Dendritic cell treated with granulocyte-macrophage colony-stimulating factor and Interleukin-4, amounts not matched to agents 40 ng/mL and 50 ng/mL, for 4 days (primary cell): ENCODE measurements at regions not wholly inside any gene's neighbourhood (a gene's known extent, or its start where the extent isn't known, plus 50 kb on each side); places are given as distances from the start of the nearest gene placed in this dataset.
"Not testable (repeated sequence)": the region's sequence is repeated elsewhere in the genome, so short reads cannot be mapped to it uniquely, and the experiment has no call there.

Experiments
- H3K27ac Mint-ChIP-seq: one replicate; pipeline ENCODE4 v1.8.0; 2022; ENCODE audit warnings: mild to moderate bottlenecking, mixed read lengths
- H3K27me3 Mint-ChIP-seq: one replicate; pipeline ENCODE4 v1.8.0; 2022; ENCODE audit warnings: mild to moderate bottlenecking, mixed read lengths
- H3K36me3 Mint-ChIP-seq: one replicate; pipeline ENCODE4 v1.8.0; 2022; ENCODE audit warnings: low read depth, mixed read lengths
- H3K4me1 Mint-ChIP-seq: one replicate; pipeline ENCODE4 v1.8.0; 2022; ENCODE audit warnings: low read depth, mixed read lengths
- H3K4me3 Mint-ChIP-seq: one replicate; pipeline ENCODE4 v1.8.0; 2022; ENCODE audit warnings: mild to moderate bottlenecking, moderate library complexity, mixed read lengths
- H3K9me3 Mint-ChIP-seq: one replicate; pipeline ENCODE4 v1.8.0; 2022; ENCODE audit warnings: mixed read lengths
- intact Hi-C: fragments of 100-400 bp; cut with micrococcal nuclease; formaldehyde crosslinking; loops from one replicate; pipeline ENCODE4 v1.15.0; 2022

- Mint-ChIP-seq H3K36me3 (no peaks in the 10 kb centered on the region), H3K27ac (no peak overlapping the region), H3K4me1 (no peaks in the 10 kb centered on the region), H3K27me3 (no peaks in the 10 kb centered on the region), H3K9me3 (peaks cover 19% of the 10 kb centered on the region), H3K4me3 (no peak overlapping the region)
- intact Hi-C loops = no loop called here
Measured at GRCh38 chr5:119752921-119753886, 123.8 kb downstream of the FAM170A start.

GRCh38 chr5:119754825-119755224, 125.5 kb downstream of the FAM170A start:
- peaks cover 19% of the 10 kb centered on the region for H3K9me3 Mint-ChIP-seq
- H3K36me3 Mint-ChIP-seq, H3K4me3 Mint-ChIP-seq, intact Hi-C loops, H3K27ac Mint-ChIP-seq, H3K4me1 Mint-ChIP-seq, H3K27me3 Mint-ChIP-seq: not testable (repeated sequence)

GRCh38 chr5:119757276-119757675, 127.9 kb downstream of the FAM170A start:
- no peak overlapping the region for H3K4me3 Mint-ChIP-seq
- no peak overlapping the region for H3K27ac Mint-ChIP-seq
- H3K9me3 Mint-ChIP-seq = peaks cover 11% of the 10 kb centered on the region
- no peaks in the 10 kb centered on the region for H3K36me3 Mint-ChIP-seq
- H3K4me1 Mint-ChIP-seq = no peaks in the 10 kb centered on the region
- intact Hi-C loops = no loop called here
- peaks cover 4% of the 10 kb centered on the region for H3K27me3 Mint-ChIP-seq

- intact Hi-C loops, H3K4me1 Mint-ChIP-seq, H3K36me3 Mint-ChIP-seq, H3K27ac Mint-ChIP-seq, H3K27me3 Mint-ChIP-seq, H3K4me3 Mint-ChIP-seq: not testable (repeated sequence)
- peaks cover 12% of the 10 kb centered on the region for H3K9me3 Mint-ChIP-seq
Measured at GRCh38 chr5:119769695-119770693, 140.6 kb downstream of the FAM170A start.

GRCh38 chr5:119780145-119780544, 150.8 kb downstream of the FAM170A start:
- H3K27ac Mint-ChIP-seq, intact Hi-C loops, H3K4me1 Mint-ChIP-seq, H3K36me3 Mint-ChIP-seq, H3K9me3 Mint-ChIP-seq, H3K27me3 Mint-ChIP-seq, H3K4me3 Mint-ChIP-seq: not testable (repeated sequence)

- no peak overlapping the region for H3K4me3 Mint-ChIP-seq
- no peaks in the 10 kb centered on the region for H3K36me3 Mint-ChIP-seq
- H3K27me3 Mint-ChIP-seq = no peaks in the 10 kb centered on the region
- no peak overlapping the region for H3K27ac Mint-ChIP-seq
- peaks cover 9% of the 10 kb centered on the region for H3K9me3 Mint-ChIP-seq
- H3K4me1 Mint-ChIP-seq = no peaks in the 10 kb centered on the region
- intact Hi-C loops = no loop called here
Measured at GRCh38 chr5:119785057-119785456, 155.7 kb downstream of the FAM170A start.

- no peak overlapping the region for H3K4me3 Mint-ChIP-seq
- H3K9me3 Mint-ChIP-seq = no peaks in the 10 kb centered on the region
- no peaks in the 10 kb centered on the region for H3K27me3 Mint-ChIP-seq
- intact Hi-C loops = no loop called here
- H3K36me3 Mint-ChIP-seq = no peaks in the 10 kb centered on the region
- no peaks in the 10 kb centered on the region for H3K4me1 Mint-ChIP-seq
- no peak overlapping the region for H3K27ac Mint-ChIP-seq
Measured at GRCh38 chr5:119789406-119790117, 160.2 kb downstream of the FAM170A start.

GRCh38 chr5:119792161-119792799, 162.9 kb downstream of the FAM170A start:
- Mint-ChIP-seq H3K27me3 (no peaks in the 10 kb centered on the region), H3K9me3 (peaks cover 9% of the 10 kb centered on the region), H3K27ac (no peak overlapping the region), H3K4me1 (no peaks in the 10 kb centered on the region), H3K36me3 (no peaks in the 10 kb centered on the region), H3K4me3 (no peak overlapping the region)
- intact Hi-C loops = no loop called here

GRCh38 chr5:119795768-119796167, 166.4 kb downstream of the FAM170A start:
- no peak overlapping the region for H3K4me3 Mint-ChIP-seq
- H3K27me3 Mint-ChIP-seq = no peaks in the 10 kb centered on the region
- H3K27ac Mint-ChIP-seq = no peak overlapping the region
- peaks cover 9% of the 10 kb centered on the region for H3K9me3 Mint-ChIP-seq
- H3K4me1 Mint-ChIP-seq = no peaks in the 10 kb centered on the region
- intact Hi-C loops = no loop called here
- H3K36me3 Mint-ChIP-seq = no peaks in the 10 kb centered on the region

GRCh38 chr5:119801570-119801969, 172.2 kb downstream of the FAM170A start:
- no peaks in the 10 kb centered on the region for H3K27me3 Mint-ChIP-seq
- no peaks in the 10 kb centered on the region for H3K4me1 Mint-ChIP-seq
- H3K9me3 Mint-ChIP-seq = peaks cover 31% of the 10 kb centered on the region
- H3K27ac Mint-ChIP-seq = no peak overlapping the region
- H3K36me3 Mint-ChIP-seq = no peaks in the 10 kb centered on the region
- no peak overlapping the region for H3K4me3 Mint-ChIP-seq
- intact Hi-C loops = no loop called here

GRCh38 chr5:119808024-119808423, 178.7 kb downstream of the FAM170A start:
- intact Hi-C loops = no loop called here
- no peaks in the 10 kb centered on the region for H3K36me3 Mint-ChIP-seq
- no peak overlapping the region for H3K4me3 Mint-ChIP-seq
- H3K27me3 Mint-ChIP-seq = no peaks in the 10 kb centered on the region
- H3K4me1 Mint-ChIP-seq = no peaks in the 10 kb centered on the region
- no peak overlapping the region for H3K27ac Mint-ChIP-seq
- peaks cover 43% of the 10 kb centered on the region for H3K9me3 Mint-ChIP-seq

- intact Hi-C loops = no loop called here
- no peak overlapping the region for H3K27ac Mint-ChIP-seq
- no peaks in the 10 kb centered on the region for H3K36me3 Mint-ChIP-seq
- no peak overlapping the region for H3K4me3 Mint-ChIP-seq
- H3K27me3 Mint-ChIP-seq = no peaks in the 10 kb centered on the region
- no peaks in the 10 kb centered on the region for H3K4me1 Mint-ChIP-seq
- peaks cover 39% of the 10 kb centered on the region for H3K9me3 Mint-ChIP-seq
Measured at GRCh38 chr5:119808474-119808873, 179.1 kb downstream of the FAM170A start.

GRCh38 chr5:119810217-119810616, 180.9 kb downstream of the FAM170A start:
- Mint-ChIP-seq H3K27ac (no peak overlapping the region), H3K9me3 (peaks cover 35% of the 10 kb centered on the region), H3K36me3 (no peaks in the 10 kb centered on the region), H3K27me3 (no peaks in the 10 kb centered on the region), H3K4me3 (no peak overlapping the region), H3K4me1 (no peaks in the 10 kb centered on the region)
- intact Hi-C loops = no loop called here
